ENCODE measurements at regions not wholly inside any gene's neighbourhood (a gene's known extent, or its start where the extent isn't known, plus 50 kb on each side); places are given as distances from the start of the nearest gene placed in this dataset.

- TF ChIP-seq, protein P1, sequence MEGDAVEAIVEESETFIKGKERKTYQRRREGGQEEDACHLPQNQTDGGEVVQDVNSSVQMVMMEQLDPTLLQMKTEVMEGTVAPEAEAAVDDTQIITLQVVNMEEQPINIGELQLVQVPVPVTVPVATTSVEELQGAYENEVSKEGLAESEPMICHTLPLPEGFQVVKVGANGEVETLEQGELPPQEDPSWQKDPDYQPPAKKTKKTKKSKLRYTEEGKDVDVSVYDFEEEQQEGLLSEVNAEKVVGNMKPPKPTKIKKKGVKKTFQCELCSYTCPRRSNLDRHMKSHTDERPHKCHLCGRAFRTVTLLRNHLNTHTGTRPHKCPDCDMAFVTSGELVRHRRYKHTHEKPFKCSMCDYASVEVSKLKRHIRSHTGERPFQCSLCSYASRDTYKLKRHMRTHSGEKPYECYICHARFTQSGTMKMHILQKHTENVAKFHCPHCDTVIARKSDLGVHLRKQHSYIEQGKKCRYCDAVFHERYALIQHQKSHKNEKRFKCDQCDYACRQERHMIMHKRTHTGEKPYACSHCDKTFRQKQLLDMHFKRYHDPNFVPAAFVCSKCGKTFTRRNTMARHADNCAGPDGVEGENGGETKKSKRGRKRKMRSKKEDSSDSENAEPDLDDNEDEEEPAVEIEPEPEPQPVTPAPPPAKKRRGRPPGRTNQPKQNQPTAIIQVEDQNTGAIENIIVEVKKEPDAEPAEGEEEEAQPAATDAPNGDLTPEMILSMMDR (IDR thresholded peaks at IDR 0.05): no peak
- no peak for TF ChIP-seq POLR2A (IDR thresholded peaks at IDR 0.05)
Observed at GRCh38 chr9:16315720-16316119, 554.8 kb downstream of the BNC2 start.
